ENCODE measurements at regions not wholly inside any gene's neighbourhood (a gene's known extent, or its start where the extent isn't known, plus 50 kb on each side); places are given as distances from the start of the nearest gene placed in this dataset.

- TF ChIP-seq CTCF (IDR thresholded peaks at IDR 0.05 in 4 of 5, conservative IDR thresholded peaks at IDR 0.05 in 1 of 5) (no peak), POLR2A (IDR thresholded peaks at IDR 0.05) (no peak)
Observed at GRCh38 chr7:125390981-125391380, 461.4 kb upstream of the POT1 start.

All from gastrocnemius medialis (tissue), 4 donors.